HS-5 (cell line): ENCODE measurements at regions not wholly inside any gene's neighbourhood (a gene's known extent, or its start where the extent isn't known, plus 50 kb on each side); places are given as distances from the start of the nearest gene placed in this dataset.

ENCODE experiments used
- DNase-seq: peaks from one replicate; pipeline ENCODE4 v3.0.0-alpha.2; 2012; ENCODE audit warnings: low read depth

DNA sequence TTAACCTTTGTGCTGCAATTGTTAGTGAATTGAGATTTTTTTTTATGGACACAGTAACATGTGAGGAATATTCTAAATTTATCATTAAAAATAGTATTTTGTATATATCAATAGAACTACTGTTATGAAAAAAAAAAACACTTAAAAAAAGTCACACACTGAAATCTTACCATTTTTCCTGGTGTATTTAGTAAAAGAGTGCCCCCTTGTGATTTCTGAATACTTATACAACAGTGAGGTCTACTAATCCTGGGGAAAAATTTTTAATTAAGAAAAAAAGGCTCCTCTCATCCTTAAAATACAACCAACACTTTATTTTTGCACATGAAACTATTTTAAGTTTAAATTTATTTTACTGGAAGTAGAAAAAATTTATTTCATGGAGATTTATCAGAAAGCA, 56.4 kb upstream of the SPOCK3 start:
- no peak for DNase-seq

GRCh38 chr4:167308876-167309275, 74.6 kb upstream of the SPOCK3 start:
- DNase-seq = no peak

GRCh38 chr4:167321299-167321698, 87.0 kb upstream of the SPOCK3 start:
- DNase-seq = no peak

GRCh38 chr4:167339781-167340180, 105.5 kb upstream of the SPOCK3 start:
- peak; percentile 6 for DNase-seq

DNA sequence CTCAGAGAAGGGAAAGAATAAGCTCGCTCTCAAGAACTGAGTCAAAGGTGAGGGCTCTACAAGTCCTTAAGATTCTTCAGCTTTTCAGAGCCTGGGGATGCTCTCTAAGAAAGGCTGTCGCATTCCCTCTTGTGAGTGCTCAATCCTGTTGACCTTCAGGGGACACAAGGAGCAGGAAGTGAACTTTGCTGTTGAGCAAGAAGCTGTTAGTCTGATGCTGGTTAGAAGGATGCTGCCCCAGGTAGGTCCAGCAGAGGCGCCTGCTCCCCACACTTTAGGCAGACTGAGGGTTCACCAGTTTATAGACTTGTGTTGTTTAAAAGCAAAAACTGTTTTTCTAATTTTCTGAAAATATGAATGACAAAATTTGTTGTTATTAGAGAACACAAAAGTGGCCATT, 125.4 kb upstream of the SPOCK3 start:
- DNase-seq = no peak

DNA sequence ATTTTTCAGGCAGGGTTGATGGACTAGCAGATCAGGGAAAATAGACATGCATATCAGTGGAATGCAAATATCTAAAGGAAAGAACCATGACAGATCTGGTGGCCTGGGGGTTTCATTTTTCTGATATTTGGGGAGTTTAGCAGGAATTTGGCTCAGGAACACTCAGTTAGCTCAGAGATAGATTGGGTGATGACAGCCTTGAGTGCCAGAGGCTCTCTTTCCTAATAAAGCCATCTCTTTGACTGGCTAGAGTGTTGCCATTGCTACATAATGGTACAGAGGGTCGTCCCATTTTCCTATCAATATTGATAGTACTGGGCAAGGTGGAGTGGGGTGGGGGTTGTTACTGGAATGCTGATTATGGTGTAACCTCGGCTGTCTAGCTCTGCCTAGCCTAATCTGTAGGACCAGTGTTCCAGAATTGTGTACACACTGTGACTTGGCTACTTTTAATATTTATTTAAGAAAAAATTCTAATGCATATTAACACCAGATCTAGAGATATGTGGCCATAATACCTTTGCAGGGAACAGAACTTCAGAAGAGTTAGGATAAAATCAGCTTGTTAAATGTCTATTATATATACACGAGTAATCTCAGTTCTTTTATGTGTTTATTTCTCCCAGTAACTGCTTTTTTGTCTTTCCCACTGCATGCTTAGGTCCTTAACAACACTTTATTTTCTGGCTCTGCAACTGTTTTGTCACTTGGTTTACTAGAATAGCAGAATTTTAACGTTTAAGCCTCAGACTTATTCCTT, 145.0 kb upstream of the SPOCK3 start:
- DNase-seq = no peak

- no peak for DNase-seq
Observed at GRCh38 chr4:167380964-167381363, 146.7 kb upstream of the SPOCK3 start.

DNA sequence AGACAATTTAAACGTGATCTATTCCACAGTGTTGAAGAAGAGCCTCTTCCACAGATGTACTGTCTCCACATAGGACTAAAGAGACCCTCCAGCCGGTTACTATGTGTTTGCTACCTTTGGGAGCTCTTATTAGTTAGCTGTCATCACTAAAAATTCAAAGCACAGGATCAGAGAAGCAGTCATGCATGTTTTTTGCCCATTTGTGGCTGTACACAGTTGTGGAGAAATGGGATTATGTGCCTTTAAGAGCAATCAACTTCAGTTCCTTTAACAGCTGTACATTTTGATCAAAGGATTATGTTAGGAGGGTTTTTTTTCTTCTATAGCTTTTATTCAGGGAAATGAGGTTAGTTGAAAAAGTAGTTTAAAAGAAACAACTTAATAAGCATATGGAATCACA, 149.0 kb upstream of the SPOCK3 start:
- DNase-seq = no peak

DNA sequence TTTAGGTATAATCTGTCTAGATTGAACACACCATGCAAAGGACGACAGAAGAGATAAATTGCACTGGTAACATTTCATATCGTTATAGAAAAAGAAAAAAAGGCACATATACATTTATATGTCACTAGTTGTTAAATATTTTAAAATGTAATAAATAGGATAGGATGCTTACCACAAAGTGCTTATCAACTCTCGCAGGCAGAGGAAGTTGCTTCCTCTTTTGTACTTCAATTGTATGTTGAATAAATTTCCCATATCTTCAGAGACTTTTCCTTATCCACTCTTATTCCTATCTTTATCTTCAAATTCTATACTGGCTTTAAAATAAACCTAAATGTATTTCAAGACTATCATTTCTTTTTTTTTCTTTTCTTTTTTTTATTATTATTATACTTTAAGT, 163.3 kb upstream of the SPOCK3 start:
- DNase-seq = no peak

DNA sequence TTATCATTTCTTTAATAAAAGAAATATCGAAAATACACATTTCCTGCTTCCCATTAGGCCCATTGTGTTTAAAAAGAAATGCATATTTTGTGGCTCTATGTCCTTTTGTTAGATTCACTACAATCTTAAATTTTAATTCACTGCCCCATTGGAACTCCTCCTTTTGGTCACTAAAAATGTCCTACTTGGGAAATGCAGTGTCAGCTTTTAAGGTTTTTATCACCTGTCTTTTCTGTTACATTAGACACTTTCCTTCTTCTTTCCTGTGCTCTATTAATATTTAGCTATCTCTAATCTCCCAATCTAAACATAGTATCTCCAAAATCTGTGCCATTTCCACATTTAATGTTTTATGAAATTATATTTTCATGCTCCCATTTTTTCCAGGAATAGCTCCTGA, 164.9 kb upstream of the SPOCK3 start:
- DNase-seq = no peak

DNA sequence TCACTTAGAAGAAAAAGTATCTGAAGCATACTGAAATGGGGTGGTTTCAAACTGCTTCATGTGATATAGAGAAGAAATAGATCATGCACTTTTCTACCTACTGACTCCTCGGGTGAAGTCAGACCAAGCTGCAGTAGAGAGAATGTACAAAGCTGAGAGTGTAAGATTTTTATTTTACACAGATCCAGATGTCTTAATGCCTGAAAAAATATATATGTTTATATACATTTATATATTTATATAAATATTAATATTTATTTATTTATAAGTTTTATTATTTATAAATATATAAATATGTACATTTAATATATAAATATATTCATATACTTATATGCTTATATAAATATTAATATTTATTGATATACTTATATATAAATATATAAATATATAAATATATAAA, 171.9 kb upstream of the SPOCK3 start:
- DNase-seq = no peak

GRCh38 chr4:167415461-167415860, 181.2 kb upstream of the SPOCK3 start:
- DNase-seq = no peak

GRCh38 chr4:167419468-167420140, 185.3 kb upstream of the SPOCK3 start:
- DNase-seq = no peak

- no peak for DNase-seq
Observed at GRCh38 chr4:167421201-167421600, 186.9 kb upstream of the SPOCK3 start.

DNA sequence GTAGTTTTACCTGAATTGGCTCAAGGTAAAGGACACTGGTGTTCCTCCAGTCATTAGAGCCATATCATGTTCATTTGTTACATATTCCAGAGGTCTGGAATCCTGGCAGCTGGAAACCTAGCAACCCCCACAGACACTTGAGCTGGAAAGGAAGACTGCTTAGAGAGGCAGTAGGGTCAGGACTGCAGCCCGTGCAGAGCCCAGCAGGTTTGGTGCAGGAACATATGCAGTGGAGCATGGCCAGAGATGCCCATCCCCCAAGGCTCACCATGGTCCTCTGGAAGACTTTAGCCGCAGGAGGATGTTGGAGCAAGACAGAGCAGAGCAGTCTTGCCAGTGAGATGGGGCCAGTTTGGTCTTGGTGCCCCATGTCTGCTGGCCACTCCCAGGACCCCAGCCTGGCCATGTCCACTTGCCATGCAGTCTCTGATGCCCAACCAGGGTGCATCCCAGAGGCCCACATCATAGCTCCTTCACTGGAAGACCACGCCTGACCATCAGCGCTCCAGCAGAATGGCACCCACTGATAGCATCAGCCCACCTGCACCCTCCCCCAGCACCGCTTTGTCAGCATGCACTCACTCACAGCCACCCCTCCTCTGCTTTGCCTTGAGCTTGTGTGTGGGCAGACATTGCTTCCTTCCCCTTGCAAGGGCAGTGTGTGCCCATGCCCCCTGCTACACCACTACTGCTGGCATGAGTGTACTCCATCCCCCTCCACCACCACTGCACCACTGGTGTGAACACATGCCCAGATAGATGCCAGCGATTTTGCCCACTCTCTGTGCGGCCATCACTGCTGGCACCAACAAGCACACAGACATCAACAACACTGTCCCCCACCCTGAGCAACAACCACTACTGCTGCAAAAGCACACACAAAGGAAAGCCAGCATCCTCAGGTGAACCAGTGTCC, 190.3 kb upstream of the SPOCK3 start:
- no peak for DNase-seq

- no peak for DNase-seq
Observed at GRCh38 chr4:167428156-167428555, 193.9 kb upstream of the SPOCK3 start.

- no peak for DNase-seq
Observed at GRCh38 chr4:167431371-167431770, 197.1 kb upstream of the SPOCK3 start.

DNA sequence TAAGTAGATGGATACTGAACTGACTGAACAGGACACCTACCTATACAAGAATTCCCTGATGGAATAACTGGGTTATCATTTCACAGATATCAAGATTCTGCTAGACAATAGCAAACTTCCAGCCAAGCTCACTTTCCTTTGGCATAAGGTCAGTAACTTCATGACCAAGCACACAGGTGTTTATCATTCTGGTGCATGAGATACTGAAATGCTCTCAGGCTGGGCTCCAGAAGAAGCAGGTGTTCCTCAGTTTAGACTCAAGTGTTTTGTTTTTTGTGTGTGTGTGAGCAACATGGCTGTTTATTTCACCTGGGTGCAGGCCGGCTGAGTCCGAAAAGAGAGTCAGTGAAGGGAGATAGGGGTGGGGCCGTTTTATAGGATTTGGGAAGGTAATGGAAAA, 201.5 kb upstream of the SPOCK3 start:
- no peak for DNase-seq

- DNase-seq = no peak
Observed at GRCh38 chr4:167443841-167444240, 209.5 kb upstream of the SPOCK3 start.

DNA sequence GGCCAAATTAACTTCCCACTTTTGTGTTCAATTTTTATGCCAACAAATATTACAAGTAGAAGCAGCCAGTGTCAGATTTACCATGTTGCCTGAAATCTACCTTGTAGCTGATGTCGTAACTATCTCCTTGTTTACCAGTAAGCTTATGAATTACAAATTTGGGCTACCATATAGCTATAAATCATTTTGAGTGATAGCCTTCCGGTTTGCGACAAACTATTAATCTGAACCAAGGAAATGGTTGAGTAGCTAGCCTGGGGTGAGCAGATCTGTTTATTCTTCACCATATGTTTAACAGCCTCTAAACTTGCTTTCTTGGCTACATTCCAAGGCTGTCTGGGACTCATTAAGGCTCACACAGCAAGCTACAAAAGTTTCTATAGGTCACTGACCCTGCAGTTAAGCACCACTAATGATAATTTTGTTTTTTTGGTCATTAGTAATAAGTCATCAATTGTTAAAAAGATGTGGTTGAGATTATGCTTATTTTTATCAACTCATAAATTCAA, 218.7 kb upstream of the SPOCK3 start:
- no peak for DNase-seq

- no peak for DNase-seq
Observed at GRCh38 chr4:167456619-167457018, 222.3 kb upstream of the SPOCK3 start.

DNA sequence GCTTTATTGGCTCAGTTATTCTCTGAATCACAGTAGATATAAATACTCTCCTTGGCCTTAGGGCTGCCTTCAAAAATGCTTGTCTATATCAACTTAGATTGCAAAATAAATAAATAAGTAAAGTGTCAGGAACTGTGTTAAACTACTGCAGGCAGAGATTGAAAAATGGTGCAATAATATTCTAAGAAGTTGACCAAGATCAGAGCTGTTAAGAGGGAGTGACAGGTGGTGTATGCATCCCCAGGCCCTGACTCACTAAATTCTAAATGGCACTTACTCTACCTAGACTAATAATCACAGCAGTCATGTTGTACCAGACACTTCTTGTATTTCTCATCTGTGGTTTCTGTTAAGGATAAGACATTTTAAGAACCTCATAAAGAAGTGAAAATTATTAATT, 235.1 kb upstream of the SPOCK3 start:
- DNase-seq = no peak

DNA sequence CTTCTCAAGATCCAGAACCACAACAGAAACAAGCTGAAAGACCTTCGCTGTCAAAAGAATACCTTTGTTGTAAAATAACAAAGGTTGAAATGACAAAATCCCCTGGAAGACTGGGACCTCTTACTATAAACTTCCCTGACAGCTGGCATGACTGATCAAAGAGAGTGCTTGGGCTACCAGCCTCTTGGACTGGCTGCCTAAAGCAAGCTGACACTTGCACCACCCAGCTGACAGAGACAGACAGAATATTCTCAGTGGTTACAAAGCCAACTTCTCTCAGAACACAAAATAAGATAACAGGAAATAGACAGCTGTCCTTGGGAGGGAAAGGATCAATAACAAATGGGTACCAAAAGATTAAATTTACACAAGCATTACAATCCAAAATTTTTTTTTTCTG, 241.7 kb upstream of the SPOCK3 start:
- DNase-seq = no peak
